Nephron progenitor cell (in vitro differentiated cells): ENCODE measurements at regions not wholly inside any gene's neighbourhood (a gene's known extent, or its start where the extent isn't known, plus 50 kb on each side); places are given as distances from the start of the nearest gene placed in this dataset.
"Not testable (repeated sequence)": the region's sequence is repeated elsewhere in the genome, so short reads cannot be mapped to it uniquely, and the experiment has no call there.

ENCODE experiments used
- DNase-seq: peaks from one replicate; pipeline ENCODE4 v3.0.0; 2021
- H3K27ac Mint-ChIP-seq: 2 replicates; pipeline ENCODE4 v1.8.0; 2021; ENCODE audit warnings: mild to moderate bottlenecking, moderate library complexity, mixed read lengths
- H3K27me3 Mint-ChIP-seq: 2 replicates; pipeline ENCODE4 v1.8.0; 2021; ENCODE audit warnings: mild to moderate bottlenecking, low read depth, mixed read lengths; ENCODE audit not compliant: poor library complexity
- H3K36me3 Mint-ChIP-seq: 2 replicates; pipeline ENCODE4 v1.8.0; 2021; ENCODE audit warnings: low read depth, mixed read lengths
- H3K4me1 Mint-ChIP-seq: 2 replicates; pipeline ENCODE4 v1.8.0; 2021; ENCODE audit warnings: mixed read lengths
- H3K4me3 Mint-ChIP-seq: 2 replicates; pipeline ENCODE4 v1.8.0; 2021; ENCODE audit warnings: mild to moderate bottlenecking, moderate library complexity, mixed read lengths
- H3K9me3 Mint-ChIP-seq: 2 replicates; pipeline ENCODE4 v1.8.0; 2021; ENCODE audit warnings: mild to moderate bottlenecking, moderate library complexity, mixed read lengths
- TF ChIP-seq, protein P1 (sequence below): fragments of 200-600 bp; sonication (generic); IDR thresholded peaks from 2 replicates; pipeline ENCODE4 v1.5.0; 2021; ENCODE audit warnings: antibody characterized with exemption

DNA sequence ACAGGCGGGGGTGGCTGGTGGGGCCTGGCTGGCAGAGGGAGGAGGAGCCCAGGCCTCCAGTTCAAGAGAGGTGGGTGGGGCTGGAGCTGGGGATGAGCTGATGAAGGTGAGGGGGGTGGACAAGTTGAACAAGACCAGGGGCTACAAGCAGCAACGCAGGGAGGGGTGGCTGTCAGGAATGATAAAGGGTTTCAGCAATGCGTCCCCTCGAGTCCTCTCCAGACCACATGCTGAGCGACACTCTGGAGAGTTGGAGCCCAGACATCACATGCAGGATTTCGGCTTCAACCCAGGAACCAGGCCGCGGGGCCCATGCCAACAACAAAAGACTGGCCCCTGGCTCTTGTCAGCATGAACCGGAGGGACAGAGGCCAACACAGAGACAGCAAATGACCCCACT is 480.3 kb downstream of the BRD1 start:
- H3K9me3 Mint-ChIP-seq: no peaks in the 10 kb centered on the region
- no peak overlapping the region for H3K27ac Mint-ChIP-seq
- H3K4me3 Mint-ChIP-seq: no peak overlapping the region
- peaks cover 24% of the 10 kb centered on the region for H3K27me3 Mint-ChIP-seq
- TF ChIP-seq, protein P1, sequence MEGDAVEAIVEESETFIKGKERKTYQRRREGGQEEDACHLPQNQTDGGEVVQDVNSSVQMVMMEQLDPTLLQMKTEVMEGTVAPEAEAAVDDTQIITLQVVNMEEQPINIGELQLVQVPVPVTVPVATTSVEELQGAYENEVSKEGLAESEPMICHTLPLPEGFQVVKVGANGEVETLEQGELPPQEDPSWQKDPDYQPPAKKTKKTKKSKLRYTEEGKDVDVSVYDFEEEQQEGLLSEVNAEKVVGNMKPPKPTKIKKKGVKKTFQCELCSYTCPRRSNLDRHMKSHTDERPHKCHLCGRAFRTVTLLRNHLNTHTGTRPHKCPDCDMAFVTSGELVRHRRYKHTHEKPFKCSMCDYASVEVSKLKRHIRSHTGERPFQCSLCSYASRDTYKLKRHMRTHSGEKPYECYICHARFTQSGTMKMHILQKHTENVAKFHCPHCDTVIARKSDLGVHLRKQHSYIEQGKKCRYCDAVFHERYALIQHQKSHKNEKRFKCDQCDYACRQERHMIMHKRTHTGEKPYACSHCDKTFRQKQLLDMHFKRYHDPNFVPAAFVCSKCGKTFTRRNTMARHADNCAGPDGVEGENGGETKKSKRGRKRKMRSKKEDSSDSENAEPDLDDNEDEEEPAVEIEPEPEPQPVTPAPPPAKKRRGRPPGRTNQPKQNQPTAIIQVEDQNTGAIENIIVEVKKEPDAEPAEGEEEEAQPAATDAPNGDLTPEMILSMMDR: no peak
- H3K36me3 Mint-ChIP-seq: no peaks in the 10 kb centered on the region
- no peak for DNase-seq
- peaks cover 25% of the 10 kb centered on the region for H3K4me1 Mint-ChIP-seq

GRCh38 chr22:49345896-49346295 is 481.8 kb downstream of the BRD1 start:
- no peak for DNase-seq
- H3K27me3 Mint-ChIP-seq: peaks cover 27% of the 10 kb centered on the region
- peaks cover 18% of the 10 kb centered on the region for H3K4me1 Mint-ChIP-seq
- H3K27ac Mint-ChIP-seq: no peak overlapping the region
- H3K36me3 Mint-ChIP-seq: no peaks in the 10 kb centered on the region
- no peak overlapping the region for H3K4me3 Mint-ChIP-seq
- H3K9me3 Mint-ChIP-seq: peaks cover 8% of the 10 kb centered on the region
- TF ChIP-seq, protein P1: no peak

DNA sequence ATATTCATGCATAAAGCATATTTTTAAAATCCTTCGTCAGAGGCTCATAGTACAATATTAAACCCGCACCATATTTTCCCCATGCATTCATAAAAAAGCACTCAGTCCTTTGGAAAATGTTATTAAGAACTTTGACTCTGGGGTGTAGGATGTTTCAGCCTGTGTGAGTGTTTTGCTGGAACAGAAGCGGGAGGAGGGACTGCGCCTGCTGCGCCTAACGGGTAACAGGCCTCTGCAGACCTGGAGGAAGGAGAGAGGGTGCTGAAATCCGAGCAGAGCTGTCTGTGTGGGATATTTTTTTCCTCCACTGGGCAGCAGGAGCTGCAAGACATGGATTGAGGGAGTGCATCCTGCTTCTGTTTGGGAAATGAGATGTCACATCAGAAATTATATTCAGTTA is 483.0 kb downstream of the BRD1 start:
- Mint-ChIP-seq H3K4me1 (peaks cover 18% of the 10 kb centered on the region), H3K4me3 (no peak overlapping the region), H3K27me3 (peaks cover 31% of the 10 kb centered on the region), H3K27ac (no peak overlapping the region), H3K36me3 (no peaks in the 10 kb centered on the region), H3K9me3 (peaks cover 8% of the 10 kb centered on the region)
- DNase-seq: no peak
- TF ChIP-seq, protein P1: no peak

DNA sequence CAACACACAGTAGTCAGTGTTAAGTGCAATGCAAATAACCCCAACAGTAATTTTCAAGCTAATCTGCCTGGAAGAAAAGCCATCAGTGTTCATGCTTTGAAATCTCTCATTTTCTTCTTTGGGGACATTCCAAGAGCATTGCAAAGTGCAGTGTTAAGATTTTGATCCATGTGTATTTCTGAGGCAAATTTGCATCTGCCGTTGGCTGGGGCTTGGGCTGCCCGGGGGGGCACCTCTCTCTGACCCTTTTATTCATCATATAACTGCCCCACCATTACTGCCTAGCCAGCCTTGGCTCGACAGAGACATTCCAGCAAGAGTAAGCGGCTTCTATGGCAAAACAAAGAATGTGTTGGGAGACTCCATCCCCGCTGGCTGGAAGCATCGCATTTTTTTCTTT is 483.5 kb downstream of the BRD1 start:
- DNase-seq: no peak
- H3K9me3 Mint-ChIP-seq: peaks cover 8% of the 10 kb centered on the region
- H3K4me1 Mint-ChIP-seq: peaks cover 18% of the 10 kb centered on the region
- peaks cover 31% of the 10 kb centered on the region for H3K27me3 Mint-ChIP-seq
- no peak overlapping the region for H3K4me3 Mint-ChIP-seq
- no peak overlapping the region for H3K27ac Mint-ChIP-seq
- TF ChIP-seq, protein P1: no peak
- no peaks in the 10 kb centered on the region for H3K36me3 Mint-ChIP-seq

GRCh38 chr22:49340406-49340805 is 487.3 kb downstream of the BRD1 start:
- Mint-ChIP-seq H3K4me1 (peaks cover 10% of the 10 kb centered on the region), H3K9me3 (peaks cover 8% of the 10 kb centered on the region), H3K27me3 (peaks cover 29% of the 10 kb centered on the region), H3K27ac (no peak overlapping the region), H3K4me3 (no peak overlapping the region), H3K36me3 (no peaks in the 10 kb centered on the region)
- TF ChIP-seq, protein P1: no peak
- DNase-seq: no peak

DNA sequence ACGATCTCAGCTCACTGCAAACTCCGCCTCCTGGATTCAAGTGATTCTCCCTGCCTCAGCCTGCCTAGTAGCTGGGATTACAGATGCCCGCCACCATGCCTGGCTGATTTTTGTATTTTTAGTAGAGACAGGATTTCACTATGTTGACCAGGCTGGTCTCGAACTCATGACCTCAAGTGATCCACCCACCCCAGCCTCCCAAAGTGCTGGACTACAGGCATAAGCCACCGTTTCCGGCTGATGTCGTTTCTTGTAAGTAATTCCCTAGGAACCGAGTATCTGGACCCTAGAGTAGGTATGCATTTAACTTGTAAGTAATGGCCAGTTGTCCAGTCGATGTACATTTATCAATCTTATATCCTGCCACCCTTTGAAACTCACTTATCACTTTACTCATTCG is 491.2 kb downstream of the BRD1 start:
- not testable (repeated sequence) for H3K27ac Mint-ChIP-seq, H3K9me3 Mint-ChIP-seq, DNase-seq, H3K4me1 Mint-ChIP-seq, H3K4me3 Mint-ChIP-seq, H3K36me3 Mint-ChIP-seq
- peaks cover 12% of the 10 kb centered on the region for H3K27me3 Mint-ChIP-seq
